ENCODE measurements at regions not wholly inside any gene's neighbourhood (a gene's known extent, or its start where the extent isn't known, plus 50 kb on each side); places are given as distances from the start of the nearest gene placed in this dataset.

DNA sequence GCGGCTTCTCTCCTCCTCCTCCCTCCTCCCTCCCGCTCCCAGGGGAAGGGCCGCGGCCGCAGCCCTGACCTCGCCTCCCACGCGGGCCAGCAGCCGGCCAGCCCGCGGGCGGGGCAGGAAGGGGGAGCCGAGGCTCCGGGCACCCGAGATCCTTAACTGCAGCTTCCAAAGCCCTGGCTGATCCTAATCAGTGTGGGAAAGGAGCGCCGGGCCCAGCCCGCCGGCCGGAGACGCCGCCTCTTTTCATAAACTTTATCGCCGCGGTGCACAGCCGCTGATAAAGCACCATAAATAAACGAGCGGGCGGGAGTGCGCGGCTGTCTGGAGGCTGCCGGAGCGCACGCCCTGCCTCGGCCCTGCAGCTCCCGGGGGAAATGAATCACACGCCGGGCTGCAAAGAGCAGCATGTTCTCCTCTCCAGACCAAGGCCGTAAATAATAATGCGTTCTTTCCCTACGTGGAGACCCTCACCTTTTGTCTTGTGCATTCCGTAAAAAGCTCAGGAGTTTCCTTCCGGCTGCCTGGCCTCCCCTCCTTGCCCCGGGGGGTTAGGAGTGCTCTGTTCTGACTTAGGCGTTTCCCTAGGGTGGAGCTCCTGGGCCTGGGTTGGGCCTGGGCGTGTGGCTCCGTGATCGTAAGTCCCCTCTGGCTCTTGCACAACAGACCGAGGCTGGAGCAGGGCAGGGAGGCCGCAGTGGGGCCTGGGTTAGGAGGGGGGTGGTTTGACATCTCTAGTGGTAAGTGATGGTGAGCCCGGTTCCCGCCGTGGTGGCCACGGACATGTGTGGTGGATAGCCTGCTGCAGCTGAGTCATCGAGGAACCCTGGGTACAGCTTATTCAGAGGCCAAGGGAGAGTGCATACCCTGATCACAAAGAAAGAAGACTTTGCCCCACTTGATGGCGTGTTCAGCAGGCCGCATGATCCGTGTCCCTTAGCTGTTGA is 132.6 kb upstream of the HES1 start:
- DNase-seq (ENCODE audit: low read depth): peak; percentile 88
- peak overlapping the region; percentile 15 for H3K4me3 ChIP-seq (ENCODE audit: control insufficient read depth, low read depth, low read length)
- TF ChIP-seq, protein P1, sequence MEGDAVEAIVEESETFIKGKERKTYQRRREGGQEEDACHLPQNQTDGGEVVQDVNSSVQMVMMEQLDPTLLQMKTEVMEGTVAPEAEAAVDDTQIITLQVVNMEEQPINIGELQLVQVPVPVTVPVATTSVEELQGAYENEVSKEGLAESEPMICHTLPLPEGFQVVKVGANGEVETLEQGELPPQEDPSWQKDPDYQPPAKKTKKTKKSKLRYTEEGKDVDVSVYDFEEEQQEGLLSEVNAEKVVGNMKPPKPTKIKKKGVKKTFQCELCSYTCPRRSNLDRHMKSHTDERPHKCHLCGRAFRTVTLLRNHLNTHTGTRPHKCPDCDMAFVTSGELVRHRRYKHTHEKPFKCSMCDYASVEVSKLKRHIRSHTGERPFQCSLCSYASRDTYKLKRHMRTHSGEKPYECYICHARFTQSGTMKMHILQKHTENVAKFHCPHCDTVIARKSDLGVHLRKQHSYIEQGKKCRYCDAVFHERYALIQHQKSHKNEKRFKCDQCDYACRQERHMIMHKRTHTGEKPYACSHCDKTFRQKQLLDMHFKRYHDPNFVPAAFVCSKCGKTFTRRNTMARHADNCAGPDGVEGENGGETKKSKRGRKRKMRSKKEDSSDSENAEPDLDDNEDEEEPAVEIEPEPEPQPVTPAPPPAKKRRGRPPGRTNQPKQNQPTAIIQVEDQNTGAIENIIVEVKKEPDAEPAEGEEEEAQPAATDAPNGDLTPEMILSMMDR (IDR thresholded peaks at IDR 0.05; ENCODE audit: control insufficient read depth, insufficient read depth, low read depth, low read length, missing control alignments): no peak

DNA sequence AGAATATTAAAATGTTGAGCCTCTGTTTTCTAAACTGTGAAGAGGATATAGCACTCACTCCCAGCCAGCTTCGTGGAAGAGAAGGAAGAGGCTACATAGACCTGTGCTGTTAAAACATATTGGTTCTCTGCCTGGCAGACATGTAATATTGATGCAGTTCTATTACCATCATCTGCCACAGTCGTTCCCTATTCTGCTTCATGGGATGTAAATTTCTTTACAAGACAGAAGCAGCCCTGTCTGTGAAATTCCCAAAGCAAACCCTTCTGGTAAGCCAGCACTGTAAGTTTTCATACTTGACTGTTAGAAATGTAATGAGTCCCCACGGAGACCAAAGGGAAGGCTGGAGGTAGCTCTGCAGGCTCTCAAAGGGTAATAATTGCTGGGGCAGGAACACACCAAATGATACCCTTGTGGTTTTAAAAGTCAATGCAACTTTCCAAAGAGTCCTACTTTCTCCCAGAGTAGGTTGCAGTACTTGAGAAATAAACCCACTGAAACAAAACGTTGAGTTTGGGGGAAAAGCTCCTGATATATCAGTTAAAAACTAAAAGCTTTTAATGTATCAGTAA is 129.9 kb upstream of the HES1 start:
- no peak for DNase-seq (ENCODE audit: low read depth)
- H3K4me3 ChIP-seq (ENCODE audit: control insufficient read depth, low read depth, low read length): no peak overlapping the region
- TF ChIP-seq, protein P1 (IDR thresholded peaks at IDR 0.05; ENCODE audit: control insufficient read depth, insufficient read depth, low read depth, low read length, missing control alignments): no peak

DNA sequence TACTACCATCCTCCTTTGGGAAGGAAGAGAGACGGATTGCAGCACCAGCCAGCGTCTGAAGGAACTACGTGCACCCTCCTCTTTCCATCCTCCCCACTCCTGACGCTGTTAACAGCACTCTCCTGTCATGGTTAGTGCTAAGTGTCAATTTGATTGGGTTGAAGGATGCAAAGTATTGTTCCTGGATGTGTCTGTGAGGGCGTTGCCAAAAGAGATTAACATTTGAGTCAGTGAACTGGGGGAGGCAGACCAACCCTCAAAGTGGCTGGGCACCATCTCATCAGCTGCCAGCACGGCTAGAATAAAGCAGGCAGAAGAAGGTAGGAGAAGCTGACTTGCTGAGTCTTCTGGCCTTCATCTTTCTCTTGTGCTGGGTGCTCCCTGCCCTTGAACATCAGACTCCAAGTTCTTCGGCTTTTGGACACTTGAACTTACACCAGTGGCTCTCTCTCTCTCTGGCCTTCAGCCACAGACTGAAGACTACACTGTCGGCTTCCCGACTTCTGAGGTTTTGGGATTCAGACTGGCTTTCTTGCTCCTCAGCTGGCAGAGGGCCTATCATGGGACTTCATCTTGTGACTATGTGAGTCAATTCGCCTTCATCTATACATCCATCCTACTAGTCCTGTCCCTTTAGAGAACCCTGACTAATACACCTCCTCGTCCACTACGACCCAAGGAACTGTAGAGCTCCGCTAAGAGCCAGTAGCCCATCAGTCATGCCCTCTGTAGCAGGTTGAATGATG is 128.2 kb upstream of the HES1 start:
- TF ChIP-seq, protein P1 (IDR thresholded peaks at IDR 0.05; ENCODE audit: control insufficient read depth, insufficient read depth, low read depth, low read length, missing control alignments): no peak
- DNase-seq (ENCODE audit: low read depth): no peak
- no peak overlapping the region for H3K4me3 ChIP-seq (ENCODE audit: control insufficient read depth, low read depth, low read length)

DNA sequence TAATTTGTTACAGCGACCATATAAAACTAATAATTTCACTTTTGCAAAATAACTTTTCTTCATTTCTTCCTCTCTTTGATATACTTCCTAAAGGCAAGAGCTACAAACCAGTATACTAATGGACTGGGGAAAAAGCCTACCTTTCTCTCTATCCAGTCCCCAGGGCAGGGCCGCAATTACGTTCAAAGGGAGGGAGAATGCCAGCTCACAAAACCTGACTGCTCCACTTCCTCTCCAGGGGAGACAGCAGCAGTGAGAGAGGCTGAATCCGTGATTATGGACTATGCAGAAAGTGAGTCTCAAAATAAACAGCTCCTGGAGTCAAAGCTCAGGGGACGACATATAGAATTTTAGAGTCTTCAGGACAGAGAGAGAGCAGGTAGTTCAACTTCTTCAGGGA is 126.9 kb upstream of the HES1 start:
- TF ChIP-seq, protein P1 (IDR thresholded peaks at IDR 0.05; ENCODE audit: control insufficient read depth, insufficient read depth, low read depth, low read length, missing control alignments): no peak
- DNase-seq (ENCODE audit: low read depth): no peak
- H3K4me3 ChIP-seq (ENCODE audit: control insufficient read depth, low read depth, low read length): no peak overlapping the region

DNA sequence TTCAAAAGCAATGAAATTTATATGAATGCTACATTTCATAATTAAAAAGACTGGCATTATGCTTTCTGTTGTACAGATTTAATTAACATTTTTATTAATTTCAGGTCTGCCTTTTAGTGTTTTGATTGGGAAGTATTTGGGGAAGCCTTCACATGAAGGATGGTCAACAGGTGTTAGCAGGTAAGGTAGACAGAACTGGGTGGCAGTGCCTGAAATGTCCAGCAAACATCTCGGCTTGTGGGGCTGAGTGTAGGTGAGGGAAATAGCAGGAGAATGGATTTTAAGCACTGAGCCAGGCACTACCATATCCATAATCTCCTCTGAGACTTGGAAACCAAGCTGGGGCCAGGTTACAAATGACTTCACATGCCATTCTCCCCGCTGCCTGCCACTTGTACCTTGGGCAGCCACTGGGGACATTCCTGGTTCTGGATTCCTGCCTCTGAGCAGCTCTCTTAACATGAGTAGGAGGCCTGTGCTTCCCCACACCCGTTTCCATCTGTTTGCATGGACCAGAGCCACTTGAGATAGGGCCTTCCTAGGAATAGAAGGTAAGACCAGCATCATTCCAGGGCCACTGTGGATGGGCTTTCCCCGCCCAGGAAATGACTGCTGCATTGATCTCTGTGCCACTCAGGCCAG is 125.9 kb upstream of the HES1 start:
- no peak overlapping the region for H3K4me3 ChIP-seq (ENCODE audit: control insufficient read depth, low read depth, low read length)
- no peak for DNase-seq (ENCODE audit: low read depth)
- TF ChIP-seq, protein P1 (IDR thresholded peaks at IDR 0.05; ENCODE audit: control insufficient read depth, insufficient read depth, low read depth, low read length, missing control alignments): no peak

DNA sequence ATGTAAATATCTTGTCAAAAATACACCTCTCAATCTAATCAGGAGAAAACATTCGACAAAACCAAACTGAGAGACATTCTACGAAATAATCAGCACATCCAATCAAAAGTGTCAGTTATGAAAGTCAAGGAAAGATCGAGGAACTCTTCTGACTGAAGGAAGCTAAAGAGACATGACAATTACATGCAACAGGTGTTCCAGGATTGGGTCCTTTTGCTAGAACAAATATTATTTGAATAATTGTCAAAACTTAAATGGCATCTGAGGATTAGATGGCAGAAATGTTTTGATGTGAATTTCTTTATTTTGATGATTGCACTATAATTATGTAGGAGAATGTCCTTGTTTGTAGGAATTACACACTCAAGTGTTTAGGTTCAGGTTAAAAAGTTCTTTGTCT is 124.1 kb upstream of the HES1 start:
- H3K4me3 ChIP-seq (ENCODE audit: control insufficient read depth, low read depth, low read length): no peak overlapping the region
- no peak for DNase-seq (ENCODE audit: low read depth)
- TF ChIP-seq, protein P1 (IDR thresholded peaks at IDR 0.05; ENCODE audit: control insufficient read depth, insufficient read depth, low read depth, low read length, missing control alignments): no peak
